H9 (cell line): ENCODE measurements at regions not wholly inside any gene's neighbourhood (a gene's known extent, or its start where the extent isn't known, plus 50 kb on each side); places are given as distances from the start of the nearest gene placed in this dataset.
A peak's percentile ranks its signal among the peaks of the same experiment; 100 is the strongest.

Experiments used
- DNase-seq: peaks from one replicate; pipeline ENCODE4 v3.0.0-alpha.2; 2017
- H2AFZ ChIP-seq: one replicate; pipeline ENCODE4 v1.6.1; 2013; ENCODE audit warnings: mild to moderate bottlenecking, low read length, control low read depth, moderate library complexity
- H2AK5ac ChIP-seq: 2 replicates; pipeline ENCODE4 v1.6.1; 2013; ENCODE audit warnings: low read length, control low read depth, mixed read lengths; ENCODE audit not compliant: insufficient read length
- H2BK120ac ChIP-seq: one replicate; pipeline ENCODE4 v1.6.1; 2013; ENCODE audit warnings: low read depth, mild to moderate bottlenecking, low read length, control low read depth, inconsistent platforms; ENCODE audit not compliant: poor library complexity, severe bottlenecking
- H2BK12ac ChIP-seq: 2 replicates; pipeline ENCODE4 v1.6.1; 2013; ENCODE audit warnings: low read length, control low read depth, mixed read lengths, low read depth; ENCODE audit not compliant: insufficient read length
- H2BK15ac ChIP-seq: 2 replicates; pipeline ENCODE4 v1.6.1; 2013; ENCODE audit warnings: low read depth, low read length, control low read depth
- H2BK20ac ChIP-seq: one replicate; pipeline ENCODE4 v1.6.1; 2013; ENCODE audit warnings: low read depth, mild to moderate bottlenecking, low read length, control low read depth, inconsistent platforms; ENCODE audit not compliant: poor library complexity, severe bottlenecking
- H2BK5ac ChIP-seq: 2 replicates; pipeline ENCODE4 v1.6.1; 2013; ENCODE audit warnings: low read length, control low read depth, mixed read lengths; ENCODE audit not compliant: insufficient read length
- H3K14ac ChIP-seq: 2 replicates; pipeline ENCODE4 v1.6.1; 2013; ENCODE audit warnings: low read length, control low read depth; ENCODE audit not compliant: insufficient read depth
- H3K18ac ChIP-seq: 2 replicates; pipeline ENCODE4 v1.6.1; 2013; ENCODE audit warnings: low read depth, mild to moderate bottlenecking, mixed read lengths, low read length, control low read depth; ENCODE audit not compliant: insufficient read length
- H3K23ac ChIP-seq: 2 replicates; pipeline ENCODE4 v1.6.1; 2013; ENCODE audit warnings: low read length, control low read depth, mixed read lengths, low read depth; ENCODE audit not compliant: insufficient read length
- H3K23me2 ChIP-seq: 2 replicates; pipeline ENCODE4 v1.6.1; 2013; ENCODE audit warnings: low read depth, mild to moderate bottlenecking, mixed read lengths, low read length, control low read depth; ENCODE audit not compliant: insufficient read length, poor library complexity, severe bottlenecking
- H3K27ac ChIP-seq: 2 replicates; pipeline ENCODE4 v1.5.1; 2013; ENCODE audit warnings: low read length, control low read depth, mixed read lengths, low read depth; ENCODE audit not compliant: insufficient read length
- H3K27me3 ChIP-seq: 2 replicates; pipeline ENCODE4 v1.6.1; 2013; ENCODE audit warnings: low read length, control low read depth, inconsistent platforms; ENCODE audit not compliant: insufficient read depth
- H3K4ac ChIP-seq: 2 replicates; pipeline ENCODE4 v1.6.1; 2013; ENCODE audit warnings: low read depth, mild to moderate bottlenecking, control low read depth, inconsistent platforms, low read length, moderate library complexity
- H3K4me1 ChIP-seq: 2 replicates; pipeline ENCODE4 v1.6.1; 2013; ENCODE audit warnings: low read length, control low read depth, inconsistent platforms; ENCODE audit not compliant: insufficient read depth
- H3K4me2 ChIP-seq: 2 replicates; pipeline ENCODE4 v1.6.1; 2013; ENCODE audit warnings: low read length, control low read depth, mixed read lengths; ENCODE audit not compliant: insufficient read length, insufficient read depth
- H3K56ac ChIP-seq: 2 replicates; pipeline ENCODE4 v1.6.1; 2013; ENCODE audit warnings: low read depth, mild to moderate bottlenecking, mixed read lengths, low read length, control low read depth; ENCODE audit not compliant: insufficient read length
- H3K79me1 ChIP-seq: 2 replicates; pipeline ENCODE4 v1.6.1; 2013; ENCODE audit warnings: low read depth, mild to moderate bottlenecking, moderate library complexity, low read length, control low read depth, inconsistent platforms; ENCODE audit not compliant: insufficient read depth, poor library complexity, severe bottlenecking
- H3K79me2 ChIP-seq: 2 replicates; pipeline ENCODE4 v1.6.1; 2013; ENCODE audit warnings: low read length, control low read depth, inconsistent platforms; ENCODE audit not compliant: insufficient read depth
- H3K9ac ChIP-seq: 2 replicates; pipeline ENCODE4 v1.6.1; 2013; ENCODE audit warnings: low read length, control low read depth, mixed read lengths; ENCODE audit not compliant: insufficient read length; ENCODE audit errors: extremely low read depth
- H3K9me3 ChIP-seq: one replicate; pipeline ENCODE4 v1.6.1; 2013; ENCODE audit warnings: low read depth, low read length, inconsistent platforms; ENCODE audit not compliant: control insufficient read depth
- H3T11ph ChIP-seq: one replicate; pipeline ENCODE4 v1.6.1; 2013; ENCODE audit warnings: mild to moderate bottlenecking, low read length, control low read depth, inconsistent platforms
- H4K20me1 ChIP-seq: one replicate; pipeline ENCODE4 v1.6.1; 2013; ENCODE audit not compliant: control insufficient read depth, insufficient read length, insufficient read depth
- H4K5ac ChIP-seq: 2 replicates; pipeline ENCODE4 v1.6.1; 2013; ENCODE audit warnings: low read depth, mild to moderate bottlenecking, mixed read lengths, low read length, control low read depth; ENCODE audit not compliant: insufficient read length
- H4K8ac ChIP-seq: replicated peaks from 2 replicates; pipeline ENCODE4 v1.6.1; 2013; ENCODE audit warnings: low read length, control low read depth, mixed read lengths, low read depth; ENCODE audit not compliant: insufficient read length
- H4K91ac ChIP-seq: 2 replicates; pipeline ENCODE4 v1.6.1; 2013; ENCODE audit warnings: low read depth, mild to moderate bottlenecking, moderate library complexity, mixed read lengths, low read length, control low read depth; ENCODE audit not compliant: insufficient read length
- H3K27ac Mint-ChIP-seq, 3 experiments: 2 replicates in 2 of 3; 3 replicates in 1 of 3; pipeline ENCODE4 v1.8.0; 2020 to 2021; ENCODE audit warnings: mixed read lengths in 3 of 3, mild to moderate bottlenecking in 1 of 3, moderate library complexity in 1 of 3
- H3K27me3 Mint-ChIP-seq: 2 replicates; pipeline ENCODE4 v1.8.0; 2021; ENCODE audit warnings: low read depth, mild to moderate bottlenecking, moderate library complexity, mixed read lengths
- H3K36me3 Mint-ChIP-seq, 3 experiments: 2 replicates in 2 of 3; 3 replicates in 1 of 3; pipeline ENCODE4 v1.8.0; 2020 to 2021; ENCODE audit warnings: low read depth in 3 of 3, mixed read lengths in 3 of 3; ENCODE audit not compliant: insufficient read depth in 1 of 3
- H3K4me1 Mint-ChIP-seq, 2 experiments: 2 replicates each; pipeline ENCODE4 v1.8.0; 2020; ENCODE audit warnings: mixed read lengths in 2 of 2
- H3K4me3 Mint-ChIP-seq, 2 experiments: 2 replicates in 1 of 2; 3 replicates in 1 of 2; pipeline ENCODE4 v1.8.0; 2020 to 2021; ENCODE audit warnings: mild to moderate bottlenecking in 2 of 2, mixed read lengths in 2 of 2, moderate library complexity in 1 of 2
- H3K9me3 Mint-ChIP-seq, 2 experiments: 2 replicates in 1 of 2; 3 replicates in 1 of 2; pipeline ENCODE4 v1.8.0; 2020; ENCODE audit warnings: mild to moderate bottlenecking in 2 of 2, mixed read lengths in 2 of 2, moderate library complexity in 1 of 2
- WGBS: extraction: QIAGEN DNeasy Blood & Tissue Kit; methylation state at CpG from one replicate; pipeline ENCODE4 v1.1.7; 2013; ENCODE audit warnings: missing lambda C conversion rate, low lambda C conversion rate, mixed read lengths; ENCODE audit not compliant: insufficient read length; ENCODE audit errors: extremely low coverage; 5-methylcytosine and 5-hydroxymethylcytosine counted together
- TF ChIP-seq, protein P1 (sequence below): fragments of 200-600 bp; sonication (generic); conservative IDR thresholded peaks from 3 replicates; pipeline ENCODE4 v1.8.0; 2021; ENCODE audit warnings: antibody characterized with exemption, mild to moderate bottlenecking

- Histone ChIP-seq H3K79me2 (no peaks in the 10 kb centered on the region), H2AK5ac (no peak overlapping the region), H4K5ac (no peak overlapping the region), H4K20me1 (no peaks in the 10 kb centered on the region), H2BK20ac (no peak overlapping the region), H3K4ac (no peak overlapping the region), H3K56ac (no peak overlapping the region), H4K91ac (no peak overlapping the region), H3T11ph (no peak overlapping the region), H3K9me3 (no peaks in the 10 kb centered on the region), H3K4me1 (peaks cover 7% of the 10 kb centered on the region), H4K8ac (no peak overlapping the region), H3K23me2 (peaks cover 4% of the 10 kb centered on the region), H3K23ac (no peak overlapping the region), H3K14ac (no peak overlapping the region), H2BK15ac (no peak overlapping the region), H2BK120ac (no peak overlapping the region), H3K79me1 (no peaks in the 10 kb centered on the region), H2AFZ (no peak overlapping the region), H2BK12ac (no peak overlapping the region), H2BK5ac (no peak overlapping the region), H3K9ac (no peak overlapping the region), H3K27ac (peak overlapping the region; percentile 43), H3K18ac (peak overlapping the region; percentile 20), H3K4me2 (peak overlapping the region; percentile 81), H3K27me3 (peaks cover 3% of the 10 kb centered on the region; the same call in 1 of the 2 replicates)
- peaks cover 44 to 45% of the 10 kb centered on the region in 2 experiments for H3K4me1 Mint-ChIP-seq
- no CpG with 5 or more reads among the region's 14 CpGs for WGBS
- peak overlapping the region; percentile 45 to 68 for H3K4me3 Mint-ChIP-seq
- DNase-seq, result peak; percentile 91
- TF ChIP-seq, protein P1, sequence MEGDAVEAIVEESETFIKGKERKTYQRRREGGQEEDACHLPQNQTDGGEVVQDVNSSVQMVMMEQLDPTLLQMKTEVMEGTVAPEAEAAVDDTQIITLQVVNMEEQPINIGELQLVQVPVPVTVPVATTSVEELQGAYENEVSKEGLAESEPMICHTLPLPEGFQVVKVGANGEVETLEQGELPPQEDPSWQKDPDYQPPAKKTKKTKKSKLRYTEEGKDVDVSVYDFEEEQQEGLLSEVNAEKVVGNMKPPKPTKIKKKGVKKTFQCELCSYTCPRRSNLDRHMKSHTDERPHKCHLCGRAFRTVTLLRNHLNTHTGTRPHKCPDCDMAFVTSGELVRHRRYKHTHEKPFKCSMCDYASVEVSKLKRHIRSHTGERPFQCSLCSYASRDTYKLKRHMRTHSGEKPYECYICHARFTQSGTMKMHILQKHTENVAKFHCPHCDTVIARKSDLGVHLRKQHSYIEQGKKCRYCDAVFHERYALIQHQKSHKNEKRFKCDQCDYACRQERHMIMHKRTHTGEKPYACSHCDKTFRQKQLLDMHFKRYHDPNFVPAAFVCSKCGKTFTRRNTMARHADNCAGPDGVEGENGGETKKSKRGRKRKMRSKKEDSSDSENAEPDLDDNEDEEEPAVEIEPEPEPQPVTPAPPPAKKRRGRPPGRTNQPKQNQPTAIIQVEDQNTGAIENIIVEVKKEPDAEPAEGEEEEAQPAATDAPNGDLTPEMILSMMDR, result peak; percentile 88
- peaks cover 0 to 2% of the 10 kb centered on the region in 2 experiments; a peak in 2 of 5 replicates for H3K9me3 Mint-ChIP-seq
- H3K27ac Mint-ChIP-seq, result peak overlapping the region; percentile 90 to 95 (median 94)
- H3K27me3 Mint-ChIP-seq, result peaks cover 30% of the 10 kb centered on the region
- 0 out of 7 replicates have a peak, but pooled peaks cover 0 to 4% (median 2%) of the 10 kb centered on the region in 3 experiments for H3K36me3 Mint-ChIP-seq
These were observed 72.3 kb upstream of the LRIG1 start for GRCh38 chr3:66572938-66573710.
